IMR-90 (cell line): ENCODE measurements at regions not wholly inside any gene's neighbourhood (a gene's known extent, or its start where the extent isn't known, plus 50 kb on each side); places are given as distances from the start of the nearest gene placed in this dataset.

Source experiments
- ATAC-seq: fragments of 200-7000 bp; cut with Tn5 transposase; 2 replicates; pipeline ENCODE4 v1.9.1; 2020; ENCODE audit warnings: low read depth, mild to moderate bottlenecking, moderate library complexity
- BruUV-seq: library from RNA; stranded (reverse); fragments of 400-500 nt; replicated peaks from 2 replicates; lab custom pipeline; 2021; lab: Mats Ljungman, UMichigan
- CTCF ChIA-PET: fragments of 300-600 bp; formaldehyde crosslinking; extraction: SDS; loops from one replicate; lab custom pipeline; 2021; ENCODE audit warnings: antibody characterized with exemption; lab: Yijun Ruan, JAX
- POLR2A ChIA-PET: fragments of 300-600 bp; sonication (Branson Sonifier 250); formaldehyde crosslinking; loops from one replicate; lab custom pipeline; 2022; ENCODE audit warnings: antibody characterized with exemption; ENCODE audit not compliant: unreplicated experiment; lab: Charles Lee
- DNase-seq: peaks from one replicate; pipeline ENCODE4 v3.0.0; 2013
- H2AFZ ChIP-seq: replicated peaks from 2 replicates; pipeline ENCODE3; 2013; ENCODE audit warnings: low read length, mild to moderate bottlenecking; ENCODE audit not compliant: poor library complexity
- H2AK5ac ChIP-seq: 2 replicates; pipeline ENCODE4 v1.6.1; 2013; ENCODE audit warnings: low read depth, low read length, inconsistent platforms
- H2AK9ac ChIP-seq: replicated peaks from 2 replicates; pipeline ENCODE3; 2013; ENCODE audit warnings: mild to moderate bottlenecking, low read depth, low read length, moderate library complexity; ENCODE audit not compliant: poor library complexity
- H2BK120ac ChIP-seq: 2 replicates; pipeline ENCODE4 v1.6.1; 2013; ENCODE audit warnings: low read depth, low read length, inconsistent platforms
- H2BK15ac ChIP-seq: 3 replicates; pipeline ENCODE4 v1.6.1; 2013; ENCODE audit warnings: low read depth, low read length, inconsistent platforms
- H2BK20ac ChIP-seq: 2 replicates; pipeline ENCODE4 v1.6.1; 2013; ENCODE audit warnings: low read depth, mild to moderate bottlenecking, inconsistent platforms, low read length, moderate library complexity
- H2BK5ac ChIP-seq: 2 replicates; pipeline ENCODE4 v1.6.1; 2013; ENCODE audit warnings: mild to moderate bottlenecking, low read depth, low read length, inconsistent platforms; ENCODE audit not compliant: poor library complexity, severe bottlenecking
- H3K14ac ChIP-seq: replicated peaks from 2 replicates; pipeline ENCODE4 v1.6.1; 2013; ENCODE audit warnings: low read depth, low read length, inconsistent platforms
- H3K18ac ChIP-seq: 2 replicates; pipeline ENCODE4 v1.6.1; 2013; ENCODE audit warnings: low read depth, low read length, control low read depth
- H3K23ac ChIP-seq: 2 replicates; pipeline ENCODE4 v1.6.1; 2013; ENCODE audit warnings: low read depth, low read length, inconsistent platforms
- H3K27ac ChIP-seq: 2 replicates; pipeline ENCODE4 v1.5.1; 2013; ENCODE audit warnings: mild to moderate bottlenecking, control low read depth, low read length; ENCODE audit not compliant: insufficient read depth
- H3K27me3 ChIP-seq: 2 replicates; pipeline ENCODE4 v1.6.1; 2013; ENCODE audit warnings: low read length; ENCODE audit not compliant: control insufficient read depth, insufficient read depth
- H3K36me3 ChIP-seq: 2 replicates; pipeline ENCODE4 v1.6.1; 2013; ENCODE audit warnings: low read length, mixed read lengths; ENCODE audit not compliant: control insufficient read depth, insufficient read depth
- H3K4ac ChIP-seq: 2 replicates; pipeline ENCODE4 v1.6.1; 2013; ENCODE audit warnings: low read depth, low read length, inconsistent platforms
- H3K4me1 ChIP-seq: 2 replicates; pipeline ENCODE4 v1.6.1; 2013; ENCODE audit warnings: low read length, mixed read lengths; ENCODE audit not compliant: control insufficient read depth, insufficient read depth
- H3K4me2 ChIP-seq: 2 replicates; pipeline ENCODE4 v1.6.1; 2013; ENCODE audit warnings: low read depth, mild to moderate bottlenecking, control low read depth, low read length, moderate library complexity
- H3K4me3 ChIP-seq: 2 replicates; pipeline ENCODE4 v1.5.1; 2013; ENCODE audit warnings: low read depth, mild to moderate bottlenecking, control low read depth, low read length, moderate library complexity; ENCODE audit not compliant: insufficient read depth
- H3K56ac ChIP-seq: 2 replicates; pipeline ENCODE4 v1.6.1; 2013; ENCODE audit warnings: low read length, inconsistent platforms; ENCODE audit not compliant: insufficient read depth; ENCODE audit errors: extremely low read depth
- H3K79me1 ChIP-seq, 2 experiments: 2 replicates each; pipeline ENCODE4 v1.6.1; 2013; ENCODE audit warnings: low read length in 2 of 2, inconsistent platforms in 1 of 2, low read depth in 1 of 2
- H3K9ac ChIP-seq: 2 replicates; pipeline ENCODE4 v1.6.1; 2013; ENCODE audit warnings: low read depth, low read length, control low read depth
- H3K9me1 ChIP-seq: 2 replicates; pipeline ENCODE4 v1.6.1; 2013; ENCODE audit warnings: low read length, inconsistent platforms; ENCODE audit not compliant: insufficient read depth
- H3K9me3 ChIP-seq: 2 replicates; pipeline ENCODE4 v1.6.1; 2013; ENCODE audit warnings: low read length; ENCODE audit not compliant: control insufficient read depth, insufficient read depth
- H4K20me1 ChIP-seq: 2 replicates; pipeline ENCODE4 v1.6.1; 2013; ENCODE audit warnings: low read length, inconsistent platforms; ENCODE audit not compliant: insufficient read depth
- H4K5ac ChIP-seq: 2 replicates; pipeline ENCODE4 v1.6.1; 2013; ENCODE audit warnings: mild to moderate bottlenecking, low read depth, low read length, control low read depth
- H4K8ac ChIP-seq, 2 experiments: 2 replicates each; pipeline ENCODE4 v1.6.1; 2013; ENCODE audit warnings: low read depth in 2 of 2, low read length in 2 of 2, control low read depth in 1 of 2, inconsistent platforms in 1 of 2
- H4K91ac ChIP-seq: 2 replicates; pipeline ENCODE4 v1.6.1; 2013; ENCODE audit warnings: low read depth, low read length, inconsistent platforms; ENCODE audit not compliant: insufficient read depth
- BHLHE40 ChIP-seq: fragments of 150-350 bp; IDR thresholded peaks from 2 replicates; pipeline ENCODE4 v1.6.1; 2016; ENCODE audit warnings: mild to moderate bottlenecking, low read depth, low read length
- CEBPB ChIP-seq: IDR thresholded peaks from 2 replicates; pipeline ENCODE4 v1.6.1; 2012; ENCODE audit warnings: low read depth, low read length, improper control_type of control experiment
- CHD1 ChIP-seq: IDR thresholded peaks from 2 replicates; pipeline ENCODE4 v1.6.1; 2012; ENCODE audit warnings: low read depth, low read length, improper control_type of control experiment
- FOS ChIP-seq: fragments of 150-350 bp; IDR thresholded peaks from 2 replicates; pipeline ENCODE4 v1.6.1; 2016; ENCODE audit warnings: low read depth, low read length
- MAFK ChIP-seq: IDR thresholded peaks from 2 replicates; pipeline ENCODE4 v1.6.1; 2012; ENCODE audit warnings: low read depth, low read length, improper control_type of control experiment
- MAZ ChIP-seq: IDR thresholded peaks from 2 replicates; pipeline ENCODE4 v1.6.1; 2012; ENCODE audit warnings: low read depth, mild to moderate bottlenecking, low read length, improper control_type of control experiment, moderate library complexity, borderline replicate concordance
- NFE2L2 ChIP-seq: fragments of 150-350 bp; IDR thresholded peaks from 2 replicates; pipeline ENCODE4 v1.6.1; 2016; ENCODE audit warnings: low read depth, mild to moderate bottlenecking, low read length
- POLR2A ChIP-seq: IDR thresholded peaks from 2 replicates; pipeline ENCODE4 v1.6.1; 2012; ENCODE audit warnings: mild to moderate bottlenecking, low read depth, low read length
- RCOR1 ChIP-seq: IDR thresholded peaks from 2 replicates; pipeline ENCODE4 v1.6.1; 2012; ENCODE audit warnings: mild to moderate bottlenecking, low read length, improper control_type of control experiment; ENCODE audit not compliant: insufficient replicate concordance
- RFX5 ChIP-seq: IDR thresholded peaks from 2 replicates; pipeline ENCODE4 v1.8.0; 2012; ENCODE audit warnings: low read depth, mild to moderate bottlenecking, low read length, moderate library complexity
- SMC3 ChIP-seq: fragments of 150-350 bp; IDR thresholded peaks from 2 replicates; pipeline ENCODE4 v1.6.1; 2016; ENCODE audit warnings: low read depth, mild to moderate bottlenecking, antibody characterized with exemption, low read length, moderate library complexity
- USF2 ChIP-seq: fragments of 150-350 bp; IDR thresholded peaks from 2 replicates; pipeline ENCODE4 v1.6.1; 2017; ENCODE audit warnings: mild to moderate bottlenecking, antibody characterized with exemption, low read length, low read depth
- WGBS, 2 experiments: methylation state at CpG; one replicate each; pipeline versions ENCODE4 v1.1.5 to v1.1.7; 2013; ENCODE audit warnings: missing lambda C conversion rate in 2 of 2; ENCODE audit not compliant: insufficient read length in 1 of 2; ENCODE audit errors: extremely low coverage in 2 of 2; 5-methylcytosine and 5-hydroxymethylcytosine counted together
- dilution Hi-C: fragments of 300-500 bp; cut with HindIII; formaldehyde crosslinking; loops from one replicate; pipeline ENCODE4 v1.14.3; 2018; ENCODE audit warnings: low sequenced_read_pairs; ENCODE audit not compliant: unreplicated experiment
- in situ Hi-C: fragments of 300-500 bp; cut with MboI; formaldehyde crosslinking; loops from 3 replicates; pipeline ENCODE4 v1.14.3; 2019; ENCODE audit warnings: low sequenced_read_pairs, inconsistent platforms, mixed read lengths
- intact Hi-C: fragments of 100-400 bp; cut with micrococcal nuclease; formaldehyde crosslinking; loops from 2 replicates; pipeline ENCODE4 v1.10.0; 2022
- TF ChIP-seq, protein P1 (sequence below): fragments of 150-350 bp; IDR thresholded peaks from 2 replicates; pipeline ENCODE4 v1.6.1; 2016; ENCODE audit warnings: low read depth, mild to moderate bottlenecking, low read length, moderate library complexity, borderline replicate concordance

DNA sequence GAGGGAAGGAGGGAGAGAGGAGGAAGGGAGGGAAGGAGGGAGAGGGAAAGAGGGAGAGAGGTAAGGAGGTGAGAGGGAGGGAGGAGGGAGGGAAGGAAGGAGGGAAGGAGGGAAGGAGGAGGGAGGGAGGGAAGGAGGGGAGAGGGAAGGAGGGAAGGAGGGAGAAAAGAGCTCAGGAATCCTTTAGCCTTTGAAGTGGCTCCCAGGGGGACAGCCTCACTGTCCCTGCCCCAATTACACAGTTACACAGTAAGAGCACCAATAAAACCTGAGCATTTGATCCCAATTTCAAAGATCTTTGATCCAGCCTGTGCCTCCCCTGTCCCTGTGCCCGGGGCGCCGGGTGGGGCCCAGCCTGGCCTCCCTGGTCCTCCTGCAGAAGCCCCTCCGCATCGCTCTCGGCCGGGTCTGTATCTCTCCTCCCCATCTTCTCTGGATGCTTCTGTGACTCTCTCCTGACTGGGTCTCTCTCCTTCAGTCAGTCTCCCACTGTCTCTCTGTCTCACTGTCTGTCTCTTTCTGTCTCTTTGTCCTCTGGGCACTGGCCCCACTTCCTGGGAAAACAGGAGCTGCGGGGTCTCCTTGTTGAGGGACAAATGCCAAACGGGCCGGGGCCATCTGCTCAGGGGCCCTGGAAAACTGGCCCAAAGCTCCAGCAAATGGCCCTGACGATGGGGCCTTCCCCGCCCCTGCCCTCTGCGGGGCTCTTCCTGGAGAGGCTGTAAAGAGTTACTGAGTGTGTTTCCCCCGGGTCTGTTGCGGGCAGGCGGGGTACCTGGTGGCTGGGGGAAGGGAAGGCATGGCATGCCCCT is 54.2 kb upstream of the EGFL7 start (continued):
- no peak for TF ChIP-seq POLR2A

- Histone ChIP-seq H4K5ac (no peak overlapping the region), H3K4me3 (no peak overlapping the region), H4K20me1 (no peaks in the 10 kb centered on the region), H3K4me1 (no peaks in the 10 kb centered on the region), H3K27me3 (peaks cover 6% of the 10 kb centered on the region), H3K9me1 (no peaks in the 10 kb centered on the region), H4K8ac (no peak overlapping the region), H3K4ac (no peak overlapping the region), H3K56ac (no peak overlapping the region), H4K91ac (no peak overlapping the region), H3K79me1 (no peaks in the 10 kb centered on the region), H3K36me3 (no peaks in the 10 kb centered on the region), H3K4me2 (no peak overlapping the region), H2AK9ac (no peak overlapping the region), H2BK5ac (no peak overlapping the region), H3K23ac (no peak overlapping the region), H3K18ac (no peak overlapping the region), H2BK20ac (no peak overlapping the region), H3K14ac (no peak overlapping the region), H3K27ac (no peak overlapping the region), H2AK5ac (no peak overlapping the region), H3K9ac (no peak overlapping the region), H2AFZ (no peak overlapping the region), H3K9me3 (no peaks in the 10 kb centered on the region), H2BK15ac (no peak overlapping the region), H2BK120ac (no peak overlapping the region)
- ATAC-seq = no peak; the same call in 1 of the 2 replicates
- ChIA-PET POLR2A (no interaction called here), CTCF (no interaction called here)
- DNase-seq = no peak
- no TSS peak for BruUV-seq
- in situ Hi-C loops (no loop called here), dilution Hi-C loops (no loop called here), intact Hi-C loops (no loop called here)
- WGBS, 2 experiments = 93% methylated on average over 11 of the region's 17 CpGs; no CpG with 5 or more reads in 1 of the 2 experiments
- TF ChIP-seq MAFK (no peak), BHLHE40 (no peak), CEBPB (no peak), RCOR1 (no peak), CHD1 (no peak), NFE2L2 (no peak), RFX5 (no peak), POLR2A (no peak), SMC3 (no peak), MAZ (no peak), USF2 (no peak), FOS (no peak)
- TF ChIP-seq, protein P1, sequence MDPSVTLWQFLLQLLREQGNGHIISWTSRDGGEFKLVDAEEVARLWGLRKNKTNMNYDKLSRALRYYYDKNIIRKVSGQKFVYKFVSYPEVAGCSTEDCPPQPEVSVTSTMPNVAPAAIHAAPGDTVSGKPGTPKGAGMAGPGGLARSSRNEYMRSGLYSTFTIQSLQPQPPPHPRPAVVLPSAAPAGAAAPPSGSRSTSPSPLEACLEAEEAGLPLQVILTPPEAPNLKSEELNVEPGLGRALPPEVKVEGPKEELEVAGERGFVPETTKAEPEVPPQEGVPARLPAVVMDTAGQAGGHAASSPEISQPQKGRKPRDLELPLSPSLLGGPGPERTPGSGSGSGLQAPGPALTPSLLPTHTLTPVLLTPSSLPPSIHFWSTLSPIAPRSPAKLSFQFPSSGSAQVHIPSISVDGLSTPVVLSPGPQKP = no peak
These were observed 55.3 kb upstream of the EGFL7 start for GRCh38 chr9:136607334-136607919.
